HG03060 (cell line): ENCODE measurements at regions not wholly inside any gene's neighbourhood (a gene's known extent, or its start where the extent isn't known, plus 50 kb on each side); places are given as distances from the start of the nearest gene placed in this dataset.
A peak's percentile ranks its signal among the peaks of the same experiment; 100 is the strongest.
"Not testable (repeated sequence)": the region's sequence is repeated elsewhere in the genome, so short reads cannot be mapped to it uniquely, and the experiment has no call there.

Source experiments
- ATAC-seq: cut with Tn5 transposase; IDR thresholded peaks from one replicate; pipeline ENCODE4 v1.9.1; 2021; ENCODE audit warnings: low read depth, moderate number of reproducible peaks; ENCODE audit not compliant: unreplicated experiment

GRCh38 chr4:114085611-114086345, 106.3 kb upstream of the ARSJ start:
- ATAC-seq: no peak

GRCh38 chr4:114087596-114088230, 108.3 kb upstream of the ARSJ start:
- no peak for ATAC-seq

GRCh38 chr4:114088481-114088880, 109.0 kb upstream of the ARSJ start:
- no peak for ATAC-seq

- no peak for ATAC-seq
These were observed 112.1 kb upstream of the ARSJ start for GRCh38 chr4:114091546-114091945.

GRCh38 chr4:114093221-114093715, 113.8 kb upstream of the ARSJ start:
- ATAC-seq: no peak

GRCh38 chr4:114100288-114101031, 121.0 kb upstream of the ARSJ start:
- ATAC-seq: no peak

- no peak for ATAC-seq
These were observed 124.5 kb upstream of the ARSJ start for GRCh38 chr4:114103908-114104307.

- ATAC-seq: no peak
These were observed 129.4 kb upstream of the ARSJ start for GRCh38 chr4:114108869-114109268.

GRCh38 chr4:114109776-114110175, 130.3 kb upstream of the ARSJ start:
- ATAC-seq: no peak

- ATAC-seq: no peak
These were observed 136.1 kb upstream of the ARSJ start for GRCh38 chr4:114115526-114115925.

GRCh38 chr4:114116861-114117260, 137.4 kb upstream of the ARSJ start:
- no peak for ATAC-seq

- ATAC-seq: no peak
These were observed 141.8 kb upstream of the ARSJ start for GRCh38 chr4:114121221-114121620.

- no peak for ATAC-seq
These were observed 152.8 kb upstream of the ARSJ start for GRCh38 chr4:114132199-114132598.

- ATAC-seq: peak; percentile 71
These were observed 153.4 kb upstream of the ARSJ start for GRCh38 chr4:114132830-114133229.

- ATAC-seq: no peak
These were observed 156.6 kb upstream of the ARSJ start for GRCh38 chr4:114136069-114136468.

GRCh38 chr4:114137984-114138383, 158.5 kb upstream of the ARSJ start:
- no peak for ATAC-seq

- ATAC-seq: no peak
These were observed 167.6 kb upstream of the ARSJ start for GRCh38 chr4:114146947-114147618.

GRCh38 chr4:114147619-114148208, 168.3 kb upstream of the ARSJ start:
- not testable (repeated sequence) for ATAC-seq

- ATAC-seq: not testable (repeated sequence)
These were observed 169.1 kb upstream of the ARSJ start for GRCh38 chr4:114148372-114149070.

GRCh38 chr4:114156371-114156770, 176.9 kb upstream of the ARSJ start:
- no peak for ATAC-seq
